GM18508 (cell line): ENCODE measurements at regions not wholly inside any gene's neighbourhood (a gene's known extent, or its start where the extent isn't known, plus 50 kb on each side); places are given as distances from the start of the nearest gene placed in this dataset.
A peak's percentile ranks its signal among the peaks of the same experiment; 100 is the strongest.
"Not testable (repeated sequence)": the region's sequence is repeated elsewhere in the genome, so short reads cannot be mapped to it uniquely, and the experiment has no call there.

Experiments
- ATAC-seq: cut with Tn5 transposase; IDR thresholded peaks from one replicate; pipeline ENCODE4 v1.9.1; 2021; ENCODE audit warnings: moderate number of reproducible peaks; ENCODE audit not compliant: insufficient read depth, unreplicated experiment

- no peak for ATAC-seq
These were observed 208.6 kb downstream of the ZNF365 start for GRCh38 chr10:62582804-62583208.

DNA sequence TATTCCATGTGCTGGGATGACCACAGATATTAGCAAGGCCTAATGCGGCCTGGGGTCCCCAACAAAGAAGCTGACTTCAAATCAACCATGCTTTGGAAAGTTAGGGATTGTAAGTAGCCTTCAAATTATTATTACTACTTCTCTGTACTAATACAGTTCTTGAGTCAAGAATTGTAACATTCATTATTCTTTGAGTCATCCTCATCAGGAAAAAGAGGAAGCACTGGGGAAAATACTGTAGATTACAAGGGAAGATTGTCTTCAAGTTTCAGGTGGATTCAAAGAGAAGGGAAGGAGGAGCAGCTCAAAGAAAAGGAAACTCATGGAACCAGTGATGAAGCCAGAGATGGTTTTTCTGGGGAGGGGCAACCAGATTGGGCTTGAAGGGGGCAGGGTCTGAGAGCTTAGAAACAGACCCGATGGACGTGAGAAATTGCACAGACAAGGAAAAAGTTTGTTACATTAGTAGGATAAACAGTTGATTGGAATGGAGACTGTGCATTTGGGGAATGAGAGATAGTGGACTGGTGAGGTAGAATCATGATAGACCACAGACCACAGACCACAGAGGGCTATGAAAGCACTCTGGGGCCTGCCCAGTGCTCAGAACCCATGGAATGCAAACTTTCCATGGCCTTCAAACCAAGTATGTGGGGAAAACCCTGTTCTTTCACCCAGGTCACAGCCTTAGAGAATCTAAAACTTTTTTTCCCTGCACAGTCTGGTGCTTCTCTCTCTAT, 209.9 kb downstream of the ZNF365 start:
- ATAC-seq, result no peak

GRCh38 chr10:62584731-62585130, 210.6 kb downstream of the ZNF365 start:
- ATAC-seq, result no peak

DNA sequence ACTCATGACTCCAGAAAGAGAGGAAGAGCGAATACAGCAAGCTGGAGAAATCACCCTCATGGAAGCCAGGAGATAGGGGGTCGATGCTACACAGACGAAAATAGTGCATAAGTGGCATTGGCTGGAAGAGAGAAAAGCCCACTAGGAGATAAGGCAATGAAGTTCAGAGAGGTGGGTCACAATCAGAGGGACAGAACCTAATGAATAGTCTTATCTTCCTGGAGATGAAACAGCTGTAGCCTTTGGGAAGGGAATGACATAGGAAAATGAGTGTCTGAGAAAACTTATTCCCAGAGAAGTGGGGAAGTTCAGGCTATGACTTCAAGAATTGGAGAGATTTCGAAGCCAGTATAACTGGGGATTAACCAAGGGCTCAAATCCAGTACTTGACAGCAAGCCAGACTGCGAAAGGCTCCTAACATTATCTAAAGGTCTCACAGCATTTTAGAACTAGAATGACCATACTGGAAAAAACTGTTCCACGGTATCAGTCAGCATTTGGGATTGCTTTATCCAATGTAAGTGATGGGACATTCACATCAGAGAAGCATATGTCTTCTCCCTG, 211.1 kb downstream of the ZNF365 start:
- ATAC-seq, result no peak

DNA sequence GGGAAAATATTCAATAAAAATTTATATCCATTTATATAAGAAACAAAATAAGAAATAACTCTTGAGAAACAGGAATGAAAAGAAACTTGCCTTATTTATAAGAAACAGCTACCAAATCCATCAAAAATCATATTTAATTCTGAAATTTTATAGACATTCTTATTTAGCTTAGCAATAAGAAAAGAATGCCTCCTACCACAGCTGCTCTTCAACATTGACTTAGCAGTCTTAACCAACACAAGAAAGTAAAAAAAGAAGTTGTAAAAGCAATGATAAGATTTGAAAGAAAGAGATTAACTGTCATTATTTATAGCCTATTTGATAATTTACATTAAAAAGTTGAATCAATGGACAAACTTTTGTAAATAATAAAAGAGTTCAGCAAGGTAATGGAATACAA, 212.8 kb downstream of the ZNF365 start:
- ATAC-seq, result no peak

- ATAC-seq, result no peak
These were observed 213.9 kb downstream of the ZNF365 start for GRCh38 chr10:62588116-62588515.

DNA sequence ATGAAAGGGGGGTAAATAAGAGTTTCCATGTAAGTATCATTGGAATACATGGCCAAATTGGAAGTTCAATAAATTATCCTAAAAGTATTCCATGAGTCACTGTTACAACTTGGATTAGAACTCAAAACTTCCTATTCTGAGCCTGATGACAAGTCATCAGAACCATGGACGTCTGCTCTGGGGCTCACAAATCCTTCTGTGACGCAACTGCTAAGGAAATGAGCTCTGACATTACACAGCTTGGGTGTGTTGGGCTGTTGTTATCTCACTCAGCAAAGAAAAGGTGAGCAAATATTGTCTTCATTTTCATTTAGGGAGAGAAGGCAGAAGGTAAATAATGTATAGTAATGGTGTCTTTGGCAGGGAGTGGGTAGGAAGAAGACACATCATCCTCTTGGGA, 214.8 kb upstream of the ADO start:
- ATAC-seq, result no peak

GRCh38 chr10:62590306-62590705, 214.2 kb upstream of the ADO start:
- no peak for ATAC-seq

DNA sequence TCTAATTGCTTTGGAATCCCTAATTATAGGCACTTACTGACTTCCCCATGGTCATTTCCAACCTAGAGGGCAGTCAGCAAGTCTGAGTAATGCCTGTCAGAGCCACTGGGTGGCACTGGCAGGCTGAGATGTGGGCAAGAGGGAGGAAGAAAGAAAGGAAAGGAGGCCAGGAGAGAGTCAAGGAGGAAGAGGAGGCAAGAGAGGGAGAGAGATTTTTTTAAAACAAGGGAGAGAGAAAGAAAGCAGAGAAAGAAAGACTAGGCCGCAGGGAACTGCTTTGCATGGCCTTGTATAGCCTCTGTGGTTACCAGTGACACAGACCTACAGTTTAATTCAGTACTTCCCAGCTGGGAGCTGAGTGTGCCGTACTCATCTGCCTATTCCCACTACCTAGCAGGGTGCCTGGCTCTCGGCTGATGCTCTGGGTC, 210.4 kb upstream of the ADO start:
- ATAC-seq, result peak; percentile 50

GRCh38 chr10:62597226-62597625, 207.3 kb upstream of the ADO start:
- no peak for ATAC-seq

- no peak for ATAC-seq
These were observed 205.4 kb upstream of the ADO start for GRCh38 chr10:62599161-62599560.

- not testable (repeated sequence) for ATAC-seq
These were observed 198.0 kb upstream of the ADO start for GRCh38 chr10:62606551-62606950.

- not testable (repeated sequence) for ATAC-seq
These were observed 196.2 kb upstream of the ADO start for GRCh38 chr10:62608189-62608875.

- ATAC-seq, result peak; percentile 55
These were observed 193.8 kb upstream of the ADO start for GRCh38 chr10:62610649-62611229.

DNA sequence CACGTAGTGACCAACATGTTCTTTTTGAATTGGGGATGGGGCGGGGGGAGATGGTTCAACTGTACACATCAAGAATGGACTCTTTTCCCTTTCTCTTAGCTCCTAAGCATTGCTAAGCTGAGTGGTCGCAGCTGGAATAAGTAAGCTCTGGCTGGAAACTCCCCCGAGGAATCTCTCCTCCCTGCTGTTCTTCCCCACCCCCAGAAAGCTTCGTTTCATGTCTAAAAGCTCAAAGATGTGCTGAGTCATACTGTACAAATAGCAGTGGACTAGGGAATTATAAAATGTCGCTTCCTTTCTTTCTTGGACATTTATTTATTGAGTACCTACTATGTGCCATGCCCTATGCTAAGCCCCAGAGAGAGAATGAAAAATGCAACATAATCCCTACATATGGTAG, 191.1 kb upstream of the ADO start:
- no peak for ATAC-seq

- ATAC-seq, result no peak
These were observed 190.7 kb upstream of the ADO start for GRCh38 chr10:62613859-62614258.

DNA sequence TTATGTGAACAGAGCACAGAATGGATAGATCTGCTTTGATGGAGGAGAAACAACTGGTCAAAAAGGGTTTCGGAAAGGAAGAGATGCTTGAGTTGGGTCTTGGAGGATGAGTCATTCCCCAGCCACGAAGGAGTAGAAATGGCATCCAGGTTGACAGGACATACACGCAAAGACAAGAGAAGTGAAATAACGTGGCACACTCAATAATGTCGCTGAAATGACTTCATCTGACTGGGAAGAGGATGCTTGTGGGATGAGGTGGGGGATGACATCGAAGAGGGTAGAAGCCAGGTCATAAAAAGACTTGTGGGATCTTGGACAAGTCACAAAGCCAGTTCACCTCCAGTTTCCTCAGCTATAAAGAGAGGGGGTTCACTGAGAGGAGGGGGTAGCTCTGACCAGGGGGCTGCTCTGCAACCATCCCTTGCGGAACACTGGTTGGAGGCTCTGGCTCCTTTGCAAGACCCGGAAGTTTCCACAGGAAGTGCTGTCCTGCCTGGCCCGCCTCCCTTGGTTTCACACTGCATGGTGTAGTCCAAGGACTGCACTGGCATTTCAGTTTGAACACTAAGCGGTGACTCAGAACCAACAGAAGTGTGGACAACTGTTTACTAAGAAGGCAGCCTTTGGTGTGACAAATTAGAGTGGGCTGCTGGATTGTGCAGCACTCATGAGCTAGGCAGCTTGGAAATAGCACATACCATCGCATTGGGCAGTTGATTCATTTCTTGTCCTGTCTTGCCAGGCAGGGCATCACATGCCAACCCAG, 189.9 kb upstream of the ADO start:
- peak; percentile 44 for ATAC-seq

GRCh38 chr10:62616885-62617590, 187.5 kb upstream of the ADO start:
- no peak for ATAC-seq

GRCh38 chr10:62617652-62618051, 186.9 kb upstream of the ADO start:
- ATAC-seq, result no peak

DNA sequence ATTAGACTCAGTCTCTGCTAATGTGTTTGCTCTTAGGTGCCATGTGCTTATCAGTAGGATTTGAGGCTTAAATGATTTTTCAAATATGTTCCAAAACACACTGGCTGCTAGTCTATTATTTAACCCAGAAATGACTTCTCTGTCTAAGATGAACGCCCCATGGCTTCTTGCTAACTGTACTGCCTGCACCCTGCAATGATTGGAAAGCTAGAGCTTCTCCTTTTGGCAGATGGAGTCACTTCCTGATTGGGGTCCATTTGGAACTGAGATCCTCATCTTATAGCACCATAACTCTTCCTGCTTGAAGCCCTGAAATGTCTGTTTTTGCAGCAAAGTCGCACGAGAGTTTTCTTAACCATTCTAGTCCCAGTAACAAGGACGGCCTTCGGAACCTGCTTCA, 186.5 kb upstream of the ADO start:
- ATAC-seq, result no peak
